Fibroblast of peridontal ligament (primary cell): ENCODE measurements at regions not wholly inside any gene's neighbourhood (a gene's known extent, or its start where the extent isn't known, plus 50 kb on each side); places are given as distances from the start of the nearest gene placed in this dataset.

Experiments
- DNase-seq: peaks from one replicate; pipeline ENCODE4 v3.0.0-alpha.2; 2010; ENCODE audit errors: extremely low read depth

- no peak for DNase-seq
Observed at GRCh38 chr1:58312461-58312860, 234.1 kb downstream of the OMA1 start.

- DNase-seq: no peak
Observed at GRCh38 chr1:58310881-58311280, 235.6 kb downstream of the OMA1 start.

- no peak for DNase-seq
Observed at GRCh38 chr1:58310469-58310868, 236.1 kb downstream of the OMA1 start.

GRCh38 chr1:58308206-58308605 is 238.3 kb downstream of the OMA1 start:
- DNase-seq: no peak

- DNase-seq: no peak
Observed at GRCh38 chr1:58307431-58307830, 239.1 kb downstream of the OMA1 start.

- DNase-seq: no peak
Observed at GRCh38 chr1:58305622-58306021, 240.9 kb downstream of the OMA1 start.

GRCh38 chr1:58304346-58304975 is 242.1 kb downstream of the OMA1 start:
- DNase-seq: no peak

- no peak for DNase-seq
Observed at GRCh38 chr1:58303841-58304240, 242.7 kb downstream of the OMA1 start.

- DNase-seq: no peak
Observed at GRCh38 chr1:58293388-58293787, 253.1 kb downstream of the OMA1 start.

- DNase-seq: no peak
Observed at GRCh38 chr1:58290685-58291372, 255.7 kb downstream of the OMA1 start.

GRCh38 chr1:58288624-58289142 is 257.8 kb downstream of the OMA1 start:
- no peak for DNase-seq

GRCh38 chr1:58287894-58288623 is 258.5 kb downstream of the OMA1 start:
- no peak for DNase-seq

GRCh38 chr1:58284225-58284510 is 262.4 kb downstream of the OMA1 start:
- DNase-seq: no peak

GRCh38 chr1:58283388-58284224 is 262.9 kb downstream of the OMA1 start:
- DNase-seq: no peak

- DNase-seq: no peak
Observed at GRCh38 chr1:58282623-58283387, 263.7 kb downstream of the OMA1 start.

GRCh38 chr1:58266242-58266641 is 280.3 kb downstream of the OMA1 start:
- no peak for DNase-seq

- DNase-seq: no peak
Observed at GRCh38 chr1:58264462-58264861, 282.1 kb downstream of the OMA1 start.

GRCh38 chr1:58262702-58263101 is 283.8 kb downstream of the OMA1 start:
- no peak for DNase-seq

- DNase-seq: no peak
Observed at GRCh38 chr1:58258082-58258481, 288.4 kb downstream of the OMA1 start.

- no peak for DNase-seq
Observed at GRCh38 chr1:58257003-58257402, 289.5 kb downstream of the OMA1 start.

- no peak for DNase-seq
Observed at GRCh38 chr1:58256546-58256945, 290.0 kb downstream of the OMA1 start.
